Trophoblast cell (in vitro differentiated cells and primary cell): ENCODE measurements at regions not wholly inside any gene's neighbourhood (a gene's known extent, or its start where the extent isn't known, plus 50 kb on each side); places are given as distances from the start of the nearest gene placed in this dataset.

Experiments
- DNase-seq, 2 donors: peaks; one replicate each; pipeline ENCODE4 v3.0.0-alpha.2; 2016
- H2AFZ ChIP-seq: 2 replicates; pipeline ENCODE4 v1.6.1; 2013; ENCODE audit warnings: low read length, moderate library complexity, mild to moderate bottlenecking; ENCODE audit not compliant: insufficient read depth, poor library complexity
- H2AK5ac ChIP-seq: 2 replicates; pipeline ENCODE4 v1.6.1; 2013; ENCODE audit warnings: mild to moderate bottlenecking, low read length
- H2BK120ac ChIP-seq: 2 replicates; pipeline ENCODE4 v1.6.1; 2013; ENCODE audit warnings: low read length, mild to moderate bottlenecking, moderate library complexity; ENCODE audit not compliant: insufficient read depth, poor library complexity
- H2BK12ac ChIP-seq: 2 replicates; pipeline ENCODE4 v1.6.1; 2013; ENCODE audit warnings: mild to moderate bottlenecking, low read length, moderate library complexity
- H2BK5ac ChIP-seq: 2 replicates; pipeline ENCODE4 v1.6.1; 2013; ENCODE audit warnings: low read length, low read depth, moderate library complexity, mild to moderate bottlenecking; ENCODE audit not compliant: poor library complexity
- H3K14ac ChIP-seq: 2 replicates; pipeline ENCODE4 v1.6.1; 2013; ENCODE audit warnings: mild to moderate bottlenecking, low read length
- H3K18ac ChIP-seq: 2 replicates; pipeline ENCODE4 v1.6.1; 2013; ENCODE audit warnings: mild to moderate bottlenecking, low read length
- H3K23ac ChIP-seq: 2 replicates; pipeline ENCODE4 v1.6.1; 2013; ENCODE audit warnings: low read length
- H3K27ac ChIP-seq: 2 replicates; pipeline ENCODE4 v1.5.1; 2013; ENCODE audit warnings: low read depth, mild to moderate bottlenecking, inconsistent platforms, low read length, moderate library complexity
- H3K27me3 ChIP-seq: 2 replicates; pipeline ENCODE4 v1.6.1; 2013; ENCODE audit warnings: inconsistent platforms, mild to moderate bottlenecking, low read length, moderate library complexity; ENCODE audit not compliant: insufficient read depth
- H3K36me3 ChIP-seq, 2 experiments: 1 replicate in 1 of 2; 2 replicates in 1 of 2; pipeline ENCODE4 v1.6.1; 2013; ENCODE audit warnings: low read length in 2 of 2, mild to moderate bottlenecking in 2 of 2, moderate library complexity in 1 of 2; ENCODE audit not compliant: insufficient read depth in 2 of 2, control insufficient read depth in 1 of 2
- H3K4ac ChIP-seq: 2 replicates; pipeline ENCODE4 v1.6.1; 2013; ENCODE audit warnings: low read depth, mild to moderate bottlenecking, low read length, moderate library complexity
- H3K4me1 ChIP-seq, 2 experiments: 1 replicate in 1 of 2; 2 replicates in 1 of 2; pipeline ENCODE4 v1.6.1; 2013; ENCODE audit warnings: low read length in 2 of 2, mild to moderate bottlenecking in 2 of 2, moderate library complexity in 1 of 2; ENCODE audit not compliant: insufficient read depth in 2 of 2, control insufficient read depth in 1 of 2
- H3K4me2 ChIP-seq: 2 replicates; pipeline ENCODE4 v1.6.1; 2013; ENCODE audit warnings: inconsistent platforms, mild to moderate bottlenecking, low read length, moderate library complexity
- H3K4me3 ChIP-seq: 2 replicates; pipeline ENCODE4 v1.5.1; 2013; ENCODE audit warnings: mild to moderate bottlenecking, low read depth, low read length, inconsistent platforms
- H3K79me1 ChIP-seq: one replicate; pipeline ENCODE4 v1.6.1; 2013; ENCODE audit warnings: low read length
- H3K79me2 ChIP-seq: 2 replicates; pipeline ENCODE4 v1.6.1; 2013; ENCODE audit warnings: low read length, mild to moderate bottlenecking; ENCODE audit not compliant: control insufficient read depth, insufficient read depth, poor library complexity
- H3K9ac ChIP-seq: 2 replicates; pipeline ENCODE4 v1.6.1; 2013; ENCODE audit warnings: mild to moderate bottlenecking, low read length
- H3K9me3 ChIP-seq: 2 replicates; pipeline ENCODE4 v1.6.1; 2013; ENCODE audit warnings: low read depth, mild to moderate bottlenecking, control low read depth, inconsistent platforms, low read length; ENCODE audit not compliant: insufficient read depth
- H4K12ac ChIP-seq: 2 replicates; pipeline ENCODE4 v1.6.1; 2013; ENCODE audit warnings: low read depth, mild to moderate bottlenecking, low read length, moderate library complexity
- H4K8ac ChIP-seq: 2 replicates; pipeline ENCODE4 v1.6.1; 2013; ENCODE audit warnings: low read depth, mild to moderate bottlenecking, low read length, moderate library complexity
- H4K91ac ChIP-seq: one replicate; pipeline ENCODE4 v1.6.1; 2013; ENCODE audit warnings: low read depth, mild to moderate bottlenecking, low read length, moderate library complexity
- WGBS: extraction: QIAGEN DNeasy Blood & Tissue Kit; methylation state at CpG from one replicate; pipeline ENCODE4 v1.1.7; 2013; ENCODE audit warnings: missing lambda C conversion rate; ENCODE audit not compliant: insufficient read length, insufficient coverage; ENCODE audit errors: extremely low coverage; 5-methylcytosine and 5-hydroxymethylcytosine counted together

- no peak overlapping the region for H2AFZ ChIP-seq
- H3K79me1 ChIP-seq: peaks cover 30% of the 10 kb centered on the region
- no peak overlapping the region for H3K9ac ChIP-seq
- no peaks in the 10 kb centered on the region for H3K36me3 ChIP-seq
- H2BK120ac ChIP-seq: no peak overlapping the region
- H3K79me2 ChIP-seq: no peaks in the 10 kb centered on the region
- H3K14ac ChIP-seq: no peak overlapping the region
- H3K4me1 ChIP-seq: peaks cover 0 to 5% of the 10 kb centered on the region in 2 experiments
- no peak overlapping the region for H3K23ac ChIP-seq
- H3K4ac ChIP-seq: no peak overlapping the region
- H3K4me2 ChIP-seq: no peak overlapping the region
- no peak overlapping the region for H4K12ac ChIP-seq
- no peaks in the 10 kb centered on the region for H3K27me3 ChIP-seq
- no CpG with 5 or more reads among the region's 3 CpGs for WGBS
- H3K18ac ChIP-seq: no peak overlapping the region
- H2AK5ac ChIP-seq: no peak overlapping the region
- no peaks in the 10 kb centered on the region for H3K9me3 ChIP-seq
- H2BK5ac ChIP-seq: no peak overlapping the region
- H4K8ac ChIP-seq: no peak overlapping the region
- no peak overlapping the region for H4K91ac ChIP-seq
- DNase-seq: no peak
- H2BK12ac ChIP-seq: no peak overlapping the region
- no peak overlapping the region for H3K27ac ChIP-seq
- H3K4me3 ChIP-seq: no peak overlapping the region
These were observed 356.4 kb upstream of the ACTBL2 start for GRCh38 chr5:57839025-57839424.

DNA sequence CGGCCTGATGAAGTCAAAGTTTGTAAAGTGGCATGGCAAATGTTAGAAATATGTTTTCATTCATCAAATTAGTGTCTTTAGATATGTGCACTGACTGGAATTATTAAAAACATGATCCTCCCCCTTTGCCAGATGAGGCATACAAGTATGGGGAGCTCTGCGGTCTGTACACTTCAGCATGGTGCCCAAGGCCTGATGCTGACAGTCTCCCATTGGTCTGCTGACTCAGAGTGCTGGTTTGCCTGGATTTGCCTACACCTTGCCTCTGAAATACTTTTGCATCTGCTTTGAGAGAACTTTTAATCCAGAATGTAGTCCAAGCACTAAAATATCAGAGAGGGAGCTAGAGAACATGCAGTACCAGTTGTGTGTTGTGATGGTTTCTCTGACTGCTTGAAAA, 354.3 kb upstream of the ACTBL2 start:
- peaks cover 2% of the 10 kb centered on the region for H3K79me2 ChIP-seq
- H3K9me3 ChIP-seq: no peaks in the 10 kb centered on the region
- H3K79me1 ChIP-seq: peaks cover 36% of the 10 kb centered on the region
- no peak overlapping the region for H3K14ac ChIP-seq
- H3K4me1 ChIP-seq: peaks cover 0 to 5% of the 10 kb centered on the region in 2 experiments
- H2AK5ac ChIP-seq: peak overlapping the region; percentile 90
- H3K23ac ChIP-seq: no peak overlapping the region
- no peak overlapping the region for H3K9ac ChIP-seq
- peak overlapping the region; percentile 88 for H4K91ac ChIP-seq
- no peak overlapping the region for H3K4me2 ChIP-seq
- H3K4me3 ChIP-seq: no peak overlapping the region
- no CpG with 5 or more reads among the region's 2 CpGs for WGBS
- peak overlapping the region; percentile 89 for H2BK120ac ChIP-seq
- DNase-seq: peak in 1 of 2 donors; percentile 17
- peak overlapping the region; percentile 50 for H3K18ac ChIP-seq
- no peak overlapping the region for H4K12ac ChIP-seq
- no peaks in the 10 kb centered on the region for H3K36me3 ChIP-seq
- H3K4ac ChIP-seq: no peak overlapping the region
- H2AFZ ChIP-seq: no peak overlapping the region
- peak overlapping the region; percentile 97 for H2BK12ac ChIP-seq
- no peak overlapping the region for H3K27ac ChIP-seq
- no peak overlapping the region for H4K8ac ChIP-seq
- H2BK5ac ChIP-seq: no peak overlapping the region
- H3K27me3 ChIP-seq: no peaks in the 10 kb centered on the region

DNA sequence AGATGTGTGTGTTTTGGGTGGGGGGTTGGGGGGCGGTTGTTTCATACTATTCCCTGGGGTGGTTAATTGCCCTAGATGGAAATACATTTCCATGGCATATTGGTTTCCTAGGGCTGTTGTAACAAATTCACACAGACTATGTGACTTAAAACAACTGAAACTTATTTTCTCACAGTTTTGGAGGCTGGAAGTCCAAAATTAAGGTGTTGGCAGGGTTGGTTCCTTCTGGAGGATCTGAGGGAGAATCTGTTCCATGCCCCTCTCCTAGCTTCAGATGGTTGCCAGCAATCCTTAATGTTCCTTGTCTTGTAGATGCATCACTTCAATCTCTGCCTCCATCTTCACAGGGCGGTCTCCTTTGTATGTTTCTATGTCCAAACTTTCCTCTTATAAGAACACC, 353.7 kb upstream of the ACTBL2 start:
- Histone ChIP-seq H3K18ac (no peak overlapping the region), H2AFZ (no peak overlapping the region), H3K27me3 (no peaks in the 10 kb centered on the region), H2BK5ac (peak overlapping the region; percentile 52), H3K4me3 (no peak overlapping the region), H3K36me3 (no peaks in the 10 kb centered on the region), H3K4me2 (no peak overlapping the region), H3K14ac (peak overlapping the region; percentile 80), H2AK5ac (peak overlapping the region; percentile 87), H3K4ac (no peak overlapping the region), H4K91ac (peak overlapping the region; percentile 94), H3K27ac (no peak overlapping the region), H3K4me1 (peaks cover 0 to 5% of the 10 kb centered on the region in 2 experiments), H3K79me1 (peaks cover 37% of the 10 kb centered on the region), H4K12ac (no peak overlapping the region), H3K9me3 (no peaks in the 10 kb centered on the region), H3K79me2 (peaks cover 2% of the 10 kb centered on the region), H3K23ac (no peak overlapping the region), H2BK12ac (peak overlapping the region; percentile 92), H3K9ac (no peak overlapping the region), H2BK120ac (peak overlapping the region; percentile 95), H4K8ac (peak overlapping the region; percentile 35)
- no peak for DNase-seq
- no CpG with 5 or more reads among the region's 2 CpGs for WGBS

- Histone ChIP-seq H4K12ac (peak overlapping the region; percentile 22), H3K4me2 (no peak overlapping the region), H3K36me3 (no peaks in the 10 kb centered on the region), H3K18ac (peak overlapping the region; percentile 76), H3K23ac (no peak overlapping the region), H3K4me1 (peaks cover 0 to 4% of the 10 kb centered on the region in 2 experiments), H2BK12ac (peak overlapping the region; percentile 93), H3K79me2 (peaks cover 2% of the 10 kb centered on the region), H3K27me3 (no peaks in the 10 kb centered on the region), H3K79me1 (peaks cover 35% of the 10 kb centered on the region), H3K27ac (peak overlapping the region; percentile 92), H4K91ac (peak overlapping the region; percentile 87), H3K9ac (no peak overlapping the region), H3K9me3 (no peaks in the 10 kb centered on the region), H3K4ac (peak overlapping the region; percentile 76), H3K4me3 (no peak overlapping the region), H2BK5ac (peak overlapping the region; percentile 94), H3K14ac (peak overlapping the region; percentile 74), H2AK5ac (peak overlapping the region; percentile 72), H2BK120ac (peak overlapping the region; percentile 99), H4K8ac (peak overlapping the region; percentile 74), H2AFZ (peak overlapping the region; percentile 66)
- peak; percentile 24 to 44 for DNase-seq
- WGBS: no CpG with 5 or more reads among the region's 6 CpGs
These were observed 352.4 kb upstream of the ACTBL2 start for GRCh38 chr5:57834829-57835608.
